ENCODE measurements at regions not wholly inside any gene's neighbourhood (a gene's known extent, or its start where the extent isn't known, plus 50 kb on each side); places are given as distances from the start of the nearest gene placed in this dataset.

DNA sequence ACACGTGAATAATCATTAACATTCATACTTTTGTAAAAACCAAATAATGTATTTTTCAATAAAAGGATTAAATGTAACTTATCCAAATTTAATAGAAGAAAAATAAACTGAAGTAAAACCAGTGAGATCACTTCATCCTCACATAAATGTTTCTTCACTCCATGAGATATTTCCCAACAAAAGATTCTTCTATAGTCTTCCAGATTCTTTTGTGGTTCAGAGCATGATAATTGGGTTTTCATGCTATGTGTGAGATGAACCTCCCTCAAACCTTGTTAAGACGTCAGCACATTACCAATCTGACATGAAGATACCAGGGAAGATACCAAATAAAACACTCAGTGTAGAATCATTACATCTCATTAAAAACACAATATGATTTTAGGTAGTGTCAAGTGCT is 62.9 kb upstream of the OXGR1 start:
- peaks cover 17% of the 10 kb centered on the region for H3K27me3 Mint-ChIP-seq
- intact Hi-C loops (cut with micrococcal nuclease) = no loop called here
- H3K36me3 Mint-ChIP-seq (ENCODE audit: low read depth) = no peaks in the 10 kb centered on the region
- H3K27ac Mint-ChIP-seq = no peak overlapping the region
- H3K9me3 Mint-ChIP-seq = peaks cover 8% of the 10 kb centered on the region
- no peaks in the 10 kb centered on the region for H3K4me1 Mint-ChIP-seq (ENCODE audit: low read depth)
- H3K4me3 Mint-ChIP-seq = no peak overlapping the region

DNA sequence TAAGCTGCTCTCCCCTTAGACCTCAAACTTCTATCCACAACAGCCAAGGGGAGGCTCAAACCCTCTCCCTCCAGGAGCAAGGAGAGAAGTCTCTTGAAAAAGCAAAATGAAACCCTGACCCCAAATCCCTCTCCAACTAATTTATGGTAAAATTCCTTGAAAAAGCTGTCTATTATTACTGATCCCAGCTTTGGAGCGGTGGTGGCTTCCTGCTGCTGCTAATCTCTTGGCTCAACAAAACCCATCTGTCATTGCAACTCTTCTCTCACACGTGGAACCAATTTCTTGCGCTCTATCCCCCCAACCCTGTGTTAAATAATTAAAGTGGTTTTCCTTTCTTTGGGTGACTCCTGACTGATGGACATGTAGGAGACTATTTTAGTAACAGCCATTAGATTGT is 64.1 kb upstream of the OXGR1 start:
- H3K36me3 Mint-ChIP-seq (ENCODE audit: low read depth) = no peaks in the 10 kb centered on the region
- H3K9me3 Mint-ChIP-seq = peaks cover 8% of the 10 kb centered on the region
- H3K4me3 Mint-ChIP-seq = no peak overlapping the region
- H3K27ac Mint-ChIP-seq = no peak overlapping the region
- peaks cover 17% of the 10 kb centered on the region for H3K27me3 Mint-ChIP-seq
- no peaks in the 10 kb centered on the region for H3K4me1 Mint-ChIP-seq (ENCODE audit: low read depth)
- intact Hi-C loops (cut with micrococcal nuclease) = no loop called here

DNA sequence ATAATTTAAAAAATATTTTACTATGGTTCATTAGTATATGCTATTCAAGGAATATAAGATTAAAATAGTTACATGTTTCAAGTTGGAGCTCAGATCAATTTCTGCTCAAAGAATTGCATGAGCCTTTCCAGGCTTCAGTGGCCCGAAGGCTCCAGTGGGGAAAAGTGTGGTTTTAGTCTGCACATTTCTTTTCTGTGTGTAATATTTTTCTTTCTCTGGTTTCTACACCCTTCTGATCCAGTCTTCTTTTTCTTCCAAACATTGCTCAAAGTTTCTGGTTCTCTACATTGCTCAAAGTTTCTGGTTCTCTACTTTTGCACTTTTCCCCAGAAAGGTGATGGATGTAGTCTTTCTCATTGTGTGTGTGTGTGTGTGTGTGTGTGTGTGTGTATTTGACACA is 64.7 kb upstream of the OXGR1 start:
- Mint-ChIP-seq H3K9me3 (peaks cover 3% of the 10 kb centered on the region), H3K4me3 (no peak overlapping the region), H3K27me3 (peaks cover 17% of the 10 kb centered on the region), H3K4me1 (ENCODE audit: low read depth) (no peaks in the 10 kb centered on the region), H3K27ac (no peak overlapping the region), H3K36me3 (ENCODE audit: low read depth) (no peaks in the 10 kb centered on the region)
- intact Hi-C loops (cut with micrococcal nuclease) = no loop called here

DNA sequence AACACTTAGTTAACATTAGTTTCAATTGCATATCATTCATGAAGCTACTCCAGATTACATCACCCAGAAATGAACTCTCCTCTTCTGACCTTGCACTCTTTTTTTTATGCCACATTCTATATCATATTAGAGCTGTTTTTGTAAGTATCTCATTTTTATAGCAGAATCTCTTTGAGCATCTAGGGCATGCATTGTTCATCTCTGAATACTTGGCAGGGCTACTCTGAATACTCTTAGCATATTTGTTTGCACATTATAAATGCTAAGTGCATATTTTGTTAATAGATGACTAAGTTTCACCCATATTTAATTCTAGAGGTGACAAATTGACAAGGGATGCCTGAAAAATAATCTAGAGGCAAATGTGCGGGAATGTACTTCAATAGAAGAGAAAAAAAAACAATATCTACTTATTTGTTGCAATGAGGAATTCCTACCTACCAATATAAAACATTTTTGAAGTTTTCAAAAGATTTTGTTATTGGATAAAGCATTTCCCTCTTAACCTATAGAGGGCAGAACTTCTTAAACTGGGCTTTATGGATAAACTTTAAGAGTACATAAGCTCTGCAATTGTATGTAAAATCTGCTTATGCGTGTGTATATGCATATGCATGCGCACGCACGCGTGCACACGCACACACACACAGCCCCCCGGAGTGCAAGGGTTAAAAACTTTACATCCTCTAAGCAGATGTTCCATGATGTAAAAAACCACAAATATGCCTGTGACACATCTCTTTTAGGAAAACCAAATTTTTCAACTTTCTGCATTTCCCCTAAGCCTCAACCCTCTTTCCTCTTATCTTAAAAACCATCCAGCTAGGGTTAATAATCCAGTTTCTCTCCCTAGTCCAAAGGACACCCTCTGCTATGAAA is 73.0 kb upstream of the OXGR1 start:
- intact Hi-C loops (cut with micrococcal nuclease) = no loop called here
- H3K27ac Mint-ChIP-seq = no peak overlapping the region
- H3K4me1 Mint-ChIP-seq (ENCODE audit: low read depth) = peaks cover 7% of the 10 kb centered on the region
- peaks cover 6% of the 10 kb centered on the region for H3K27me3 Mint-ChIP-seq
- no peaks in the 10 kb centered on the region for H3K36me3 Mint-ChIP-seq (ENCODE audit: low read depth)
- no peaks in the 10 kb centered on the region for H3K9me3 Mint-ChIP-seq
- no peak overlapping the region for H3K4me3 Mint-ChIP-seq

DNA sequence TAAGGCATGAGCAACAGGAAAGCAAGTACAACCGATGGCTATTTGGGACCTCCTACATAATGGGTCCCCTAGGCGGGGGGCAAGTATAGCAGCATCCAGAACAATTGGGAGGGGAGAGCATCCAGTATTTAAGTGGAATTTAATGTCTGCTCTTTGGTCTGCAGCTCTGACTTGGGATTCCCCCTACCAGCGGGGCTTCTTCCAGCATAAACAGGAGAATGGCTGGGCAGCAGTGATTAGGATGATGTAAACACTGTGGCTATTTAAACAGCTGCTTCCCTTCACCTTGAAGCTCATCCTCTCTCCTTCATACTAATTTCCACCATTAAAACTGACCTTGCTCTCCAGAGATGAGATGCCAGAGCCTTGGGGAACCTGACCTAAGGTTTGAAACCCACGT is 73.9 kb upstream of the OXGR1 start:
- Mint-ChIP-seq H3K4me1 (ENCODE audit: low read depth) (peaks cover 7% of the 10 kb centered on the region), H3K27me3 (peaks cover 6% of the 10 kb centered on the region), H3K27ac (no peak overlapping the region), H3K36me3 (ENCODE audit: low read depth) (no peaks in the 10 kb centered on the region), H3K9me3 (no peaks in the 10 kb centered on the region), H3K4me3 (no peak overlapping the region)
- intact Hi-C loops (cut with micrococcal nuclease) = no loop called here

DNA sequence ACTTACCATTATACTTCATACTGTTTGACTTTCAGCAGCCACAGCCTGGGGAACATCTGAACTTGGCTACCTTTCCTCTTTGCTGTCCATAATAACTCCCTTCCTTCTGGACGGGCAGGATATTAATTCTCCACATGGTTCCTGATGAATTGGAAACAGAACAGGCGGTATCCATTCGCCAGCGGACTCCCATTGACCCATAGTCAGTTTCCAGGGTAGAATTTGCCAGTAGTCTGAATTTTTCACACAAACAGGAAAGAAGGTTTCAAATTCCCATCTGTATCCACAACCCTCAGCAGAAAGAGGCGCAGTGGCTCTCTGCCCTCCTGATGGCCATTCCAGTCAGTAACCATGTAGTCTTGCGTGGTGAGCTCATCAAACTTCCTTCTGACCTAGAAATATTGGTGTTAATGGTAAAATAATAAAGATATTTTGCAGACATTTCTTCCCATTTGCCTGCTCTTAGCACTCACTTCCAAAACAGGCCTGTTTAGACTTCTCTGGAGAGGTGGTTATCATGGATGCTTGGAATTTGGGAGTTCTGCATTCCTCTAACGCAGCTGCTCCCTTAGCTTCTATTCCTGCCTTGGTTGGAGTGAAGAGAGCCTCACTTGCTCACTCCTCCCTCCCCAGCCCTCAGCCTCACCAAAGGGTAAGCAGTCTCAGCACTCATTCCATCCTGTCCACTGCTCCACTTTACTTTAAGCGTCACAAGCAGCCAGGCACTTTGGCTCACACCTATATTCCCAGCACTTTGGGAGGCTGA is 75.0 kb upstream of the OXGR1 start:
- Mint-ChIP-seq H3K4me1 (ENCODE audit: low read depth) (peaks cover 7% of the 10 kb centered on the region), H3K27me3 (peaks cover 5% of the 10 kb centered on the region), H3K27ac (no peak overlapping the region), H3K9me3 (peaks cover 9% of the 10 kb centered on the region), H3K4me3 (no peak overlapping the region), H3K36me3 (ENCODE audit: low read depth) (peaks cover 1% of the 10 kb centered on the region)
- intact Hi-C loops (cut with micrococcal nuclease) = no loop called here

DNA sequence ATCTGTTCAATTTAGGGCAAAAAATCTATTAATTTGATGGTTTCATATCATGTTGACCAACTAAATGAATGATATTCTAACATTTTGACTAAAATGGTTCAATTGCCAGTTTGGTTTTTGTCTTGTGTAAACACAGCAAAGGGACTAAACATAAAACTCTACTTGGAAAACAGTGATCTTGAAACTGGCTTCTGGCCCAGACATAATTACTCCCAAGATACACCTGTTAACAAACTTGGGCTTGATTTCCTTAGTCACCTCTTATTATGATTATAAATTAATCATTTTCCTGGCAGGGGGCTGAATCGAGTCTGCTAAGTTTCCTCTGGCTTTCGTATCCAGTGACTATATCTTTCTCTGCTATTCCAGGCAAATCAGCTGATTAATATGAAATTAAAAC is 78.0 kb upstream of the OXGR1 start:
- Mint-ChIP-seq H3K27ac (no peak overlapping the region), H3K36me3 (ENCODE audit: low read depth) (peaks cover 8% of the 10 kb centered on the region), H3K4me1 (ENCODE audit: low read depth) (peaks cover 13% of the 10 kb centered on the region), H3K4me3 (no peak overlapping the region), H3K27me3 (no peaks in the 10 kb centered on the region), H3K9me3 (peaks cover 18% of the 10 kb centered on the region)
- intact Hi-C loops (cut with micrococcal nuclease) = no loop called here

DNA sequence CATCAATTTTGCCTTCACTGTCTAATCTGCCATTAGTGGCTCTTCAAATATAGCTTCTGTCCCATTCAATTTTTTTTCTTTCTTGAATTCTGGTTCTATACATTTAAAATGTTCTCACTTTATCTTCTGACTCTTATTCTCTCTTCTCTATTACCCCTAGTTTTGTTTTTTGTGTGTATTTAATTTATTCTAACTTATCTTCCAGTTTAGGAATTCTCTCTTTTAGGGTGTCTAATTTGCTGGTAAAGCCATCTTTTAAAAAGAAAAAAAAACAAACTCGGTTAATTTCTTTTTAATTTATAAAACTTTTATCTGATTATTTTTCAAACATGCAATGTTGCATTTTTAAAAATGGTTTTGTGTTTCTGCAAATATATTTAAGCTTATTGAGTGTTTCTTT is 80.3 kb upstream of the OXGR1 start:
- peaks cover 18% of the 10 kb centered on the region for H3K9me3 Mint-ChIP-seq
- H3K4me1 Mint-ChIP-seq (ENCODE audit: low read depth) = peaks cover 6% of the 10 kb centered on the region
- H3K27ac Mint-ChIP-seq = no peak overlapping the region
- intact Hi-C loops (cut with micrococcal nuclease) = no loop called here
- H3K4me3 Mint-ChIP-seq = no peak overlapping the region
- H3K27me3 Mint-ChIP-seq = no peaks in the 10 kb centered on the region
- peaks cover 8% of the 10 kb centered on the region for H3K36me3 Mint-ChIP-seq (ENCODE audit: low read depth)

DNA sequence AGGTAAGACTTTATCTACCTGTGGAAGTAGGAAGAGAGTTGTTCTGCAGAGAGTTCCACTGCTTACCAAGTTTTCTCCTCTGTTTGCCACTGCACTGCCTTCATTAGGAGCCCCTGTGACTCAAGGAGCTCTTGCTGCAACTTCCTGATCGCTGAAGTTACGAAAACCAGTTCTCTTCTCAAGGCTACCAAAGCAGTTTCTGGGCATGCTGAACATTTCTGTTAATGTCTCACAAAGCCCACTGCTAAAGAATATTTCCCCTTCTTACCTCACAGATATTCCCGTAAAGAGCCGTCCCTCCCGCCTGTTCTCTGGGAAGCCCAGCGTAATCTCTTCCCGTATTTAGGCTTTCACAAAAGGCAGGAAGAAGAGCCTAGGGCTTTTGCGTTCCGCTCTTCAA is 82.6 kb upstream of the OXGR1 start:
- intact Hi-C loops (cut with micrococcal nuclease) = no loop called here
- Mint-ChIP-seq H3K9me3 (peaks cover 18% of the 10 kb centered on the region), H3K27ac (peak overlapping the region; percentile 79), H3K36me3 (ENCODE audit: low read depth) (peaks cover 8% of the 10 kb centered on the region), H3K27me3 (no peaks in the 10 kb centered on the region), H3K4me3 (peak overlapping the region; percentile 70), H3K4me1 (ENCODE audit: low read depth) (peaks cover 7% of the 10 kb centered on the region)

DNA sequence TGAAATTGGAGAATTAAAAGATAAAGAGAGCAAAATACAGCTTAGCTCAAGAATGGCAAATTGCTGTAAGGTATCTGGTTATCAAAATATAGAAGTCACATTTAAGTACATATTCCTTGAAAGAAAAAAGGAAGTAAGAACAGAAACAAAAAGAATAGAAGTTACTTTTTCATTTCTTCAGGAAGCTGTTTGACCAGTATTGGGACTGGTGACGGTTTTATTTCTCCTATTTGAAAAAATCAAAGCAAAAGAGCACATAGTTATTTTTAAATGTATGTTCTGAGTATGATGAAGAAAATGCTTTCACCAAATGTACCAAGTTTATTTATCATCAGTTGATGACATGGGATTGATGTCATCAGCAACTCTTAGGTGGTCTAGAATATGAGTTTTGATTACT is 83.1 kb upstream of the OXGR1 start:
- Mint-ChIP-seq H3K36me3 (ENCODE audit: low read depth) (peaks cover 8% of the 10 kb centered on the region), H3K27me3 (no peaks in the 10 kb centered on the region), H3K4me3 (peak overlapping the region; percentile 70), H3K4me1 (ENCODE audit: low read depth) (peaks cover 12% of the 10 kb centered on the region), H3K9me3 (peaks cover 18% of the 10 kb centered on the region), H3K27ac (peak overlapping the region; percentile 79)
- intact Hi-C loops (cut with micrococcal nuclease) = no loop called here

DNA sequence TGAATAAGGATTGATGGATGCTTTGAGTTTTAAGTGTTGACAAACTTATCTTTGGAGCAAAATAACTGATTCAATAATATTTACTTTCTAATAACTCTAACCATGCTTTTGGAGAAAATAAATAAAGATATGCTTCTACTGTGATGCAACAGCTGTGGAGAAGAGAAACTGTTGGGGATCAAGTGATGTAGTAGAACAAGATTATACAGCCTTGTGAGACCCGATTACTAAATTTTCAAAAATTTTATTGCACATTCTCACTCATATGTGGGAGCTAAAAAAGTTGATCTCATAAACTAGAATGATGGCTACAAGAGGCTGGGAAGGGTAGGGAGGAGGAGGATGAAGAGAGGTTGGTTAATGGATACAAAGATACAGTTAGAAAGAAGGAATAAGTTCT is 85.5 kb upstream of the OXGR1 start:
- intact Hi-C loops (cut with micrococcal nuclease) = no loop called here

DNA sequence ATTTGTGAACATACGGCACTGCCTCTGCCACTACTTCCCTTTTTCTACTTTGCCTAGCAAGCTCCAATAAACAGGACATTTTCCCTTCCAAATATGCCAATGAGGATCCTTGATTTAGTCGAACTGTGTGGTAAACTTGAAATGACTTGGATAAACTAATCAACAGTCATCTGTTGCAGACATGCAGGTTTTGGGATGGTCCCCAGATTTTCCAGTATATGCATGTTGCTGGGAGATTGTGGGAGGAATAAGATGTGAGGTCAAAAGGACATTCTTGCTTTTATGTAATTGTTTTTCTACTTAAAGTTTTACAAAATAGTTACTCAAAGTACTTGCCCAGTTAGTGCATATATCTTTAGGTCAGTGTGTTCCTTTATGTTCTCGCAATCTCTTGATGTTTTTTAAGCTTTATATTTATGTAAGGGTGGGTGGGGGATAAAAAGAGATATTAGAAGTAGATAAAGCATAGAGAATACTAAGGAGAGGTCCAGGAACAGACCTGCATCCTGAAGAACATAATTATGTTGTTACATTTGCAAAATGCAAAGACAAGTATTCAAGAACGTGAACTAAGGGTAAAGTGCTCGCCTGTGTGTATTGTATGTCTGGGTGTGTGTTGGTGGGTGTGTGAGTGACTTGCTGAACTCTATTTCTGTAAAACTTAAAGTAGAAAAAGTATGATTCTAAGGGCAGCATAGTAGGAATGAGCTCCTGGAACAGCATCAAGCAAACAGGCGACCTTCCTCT is 88.4 kb upstream of the OXGR1 start:
- peaks cover 8% of the 10 kb centered on the region for H3K9me3 Mint-ChIP-seq
- H3K27me3 Mint-ChIP-seq = no peaks in the 10 kb centered on the region
- no peaks in the 10 kb centered on the region for H3K36me3 Mint-ChIP-seq (ENCODE audit: low read depth)
- H3K4me3 Mint-ChIP-seq = no peak overlapping the region
- intact Hi-C loops (cut with micrococcal nuclease) = no loop called here
- no peak overlapping the region for H3K27ac Mint-ChIP-seq
- H3K4me1 Mint-ChIP-seq (ENCODE audit: low read depth) = peaks cover 12% of the 10 kb centered on the region

More for the DNA sequence above, 85.5 kb upstream of the OXGR1 start:
- peaks cover 2% of the 10 kb centered on the region for H3K36me3 Mint-ChIP-seq (ENCODE audit: low read depth)
- no peak overlapping the region for H3K4me3 Mint-ChIP-seq
- peaks cover 18% of the 10 kb centered on the region for H3K4me1 Mint-ChIP-seq (ENCODE audit: low read depth)
- peaks cover 4% of the 10 kb centered on the region for H3K9me3 Mint-ChIP-seq
- no peak overlapping the region for H3K27ac Mint-ChIP-seq
- H3K27me3 Mint-ChIP-seq = no peaks in the 10 kb centered on the region

DNA sequence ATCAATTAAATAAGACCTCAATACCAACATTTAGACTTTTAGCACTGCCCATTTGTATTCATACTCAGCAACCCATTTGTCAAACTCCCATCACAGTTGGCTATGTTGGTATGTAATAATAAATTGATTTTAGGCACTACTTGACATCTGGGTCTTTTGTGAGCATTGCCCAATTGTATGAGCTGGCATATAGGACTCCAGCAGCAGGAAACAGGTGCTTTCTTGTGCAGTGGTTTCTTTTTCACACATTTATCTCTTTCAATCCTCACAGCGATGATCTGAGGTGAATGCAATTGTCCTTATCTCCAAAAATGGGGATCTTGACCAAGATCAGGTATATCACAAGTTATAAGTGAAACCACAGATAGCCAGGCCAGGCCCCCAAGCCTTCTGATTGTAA is 96.9 kb upstream of the OXGR1 start:
- no peak overlapping the region for H3K4me3 Mint-ChIP-seq
- H3K27me3 Mint-ChIP-seq = no peaks in the 10 kb centered on the region
- no peaks in the 10 kb centered on the region for H3K36me3 Mint-ChIP-seq (ENCODE audit: low read depth)
- intact Hi-C loops (cut with micrococcal nuclease) = no loop called here
- H3K4me1 Mint-ChIP-seq (ENCODE audit: low read depth) = no peaks in the 10 kb centered on the region
- no peak overlapping the region for H3K27ac Mint-ChIP-seq
- peaks cover 8% of the 10 kb centered on the region for H3K9me3 Mint-ChIP-seq

DNA sequence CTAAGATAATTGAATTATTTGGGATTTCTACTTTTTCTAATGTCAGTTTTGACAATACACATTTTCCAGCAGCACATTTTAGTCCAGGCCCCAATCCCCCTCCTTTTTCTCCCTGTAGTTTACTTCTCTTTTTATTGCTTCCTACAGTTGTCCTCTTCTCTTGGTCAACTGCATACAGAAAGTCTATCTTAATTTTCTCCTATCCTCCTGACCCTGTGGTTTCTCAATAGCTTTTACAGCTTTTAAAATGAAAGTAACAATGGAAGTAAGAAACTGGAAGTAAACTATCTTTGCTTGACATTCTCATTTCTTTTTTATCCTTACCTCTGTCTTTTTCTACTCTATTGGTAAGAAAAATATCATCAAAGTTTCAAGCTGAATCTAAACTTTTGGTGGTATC is 106.5 kb upstream of the OXGR1 start:
- Mint-ChIP-seq H3K27me3 (no peaks in the 10 kb centered on the region), H3K4me1 (ENCODE audit: low read depth) (peaks cover 11% of the 10 kb centered on the region)

More for the DNA sequence above, 106.5 kb upstream of the OXGR1 start:
- Mint-ChIP-seq H3K27ac (no peak overlapping the region), H3K36me3 (ENCODE audit: low read depth) (no peaks in the 10 kb centered on the region), H3K4me3 (no peak overlapping the region), H3K9me3 (no peaks in the 10 kb centered on the region)
- intact Hi-C loops (cut with micrococcal nuclease) = no loop called here

Data from dendritic cell treated with granulocyte-macrophage colony-stimulating factor and Interleukin-4, amounts not matched to agents 40 ng/mL and 50 ng/mL, for 4 days (primary cell).